AG04450 (cell line): ENCODE measurements at regions not wholly inside any gene's neighbourhood (a gene's known extent, or its start where the extent isn't known, plus 50 kb on each side); places are given as distances from the start of the nearest gene placed in this dataset.

Experiments used
- CTCF ChIA-PET: fragments of 300-600, 350-600 bp; formaldehyde crosslinking; extraction: SDS; loops from one replicate; lab custom pipeline; 2022; ENCODE audit warnings: antibody characterized with exemption, inconsistent platforms; lab: Charles Lee
- POLR2A ChIA-PET: fragments of 350-600 bp; formaldehyde crosslinking; extraction: SDS; loops from one replicate; lab custom pipeline; 2021; ENCODE audit warnings: antibody characterized with exemption, inconsistent platforms; lab: Yijun Ruan, JAX
- DNase-seq: peaks from one replicate; pipeline ENCODE4 v3.0.0-alpha.2; 2011; ENCODE audit warnings: low read depth, low spot score
- H3K27ac ChIP-seq: one replicate; pipeline ENCODE4 v1.5.1; 2012; ENCODE audit warnings: low read depth, low read length, control low read depth
- H3K27me3 ChIP-seq: one replicate; pipeline ENCODE4 v1.6.0; 2012; ENCODE audit warnings: low read length; ENCODE audit not compliant: control insufficient read depth, insufficient read depth
- H3K4me3 ChIP-seq: 2 replicates; pipeline ENCODE4 v1.5.1; 2011; ENCODE audit warnings: mild to moderate bottlenecking, low read depth, low read length, control low read depth
- H3K9me3 ChIP-seq: 2 replicates; pipeline ENCODE4 v1.5.1; 2012; ENCODE audit warnings: low read length; ENCODE audit not compliant: control insufficient read depth, insufficient read depth
- TF ChIP-seq, protein P1 (sequence below): IDR thresholded peaks from 2 replicates; pipeline ENCODE4 v1.5.1; 2011; ENCODE audit warnings: low read depth, low read length, control low read depth, inconsistent platforms

DNA sequence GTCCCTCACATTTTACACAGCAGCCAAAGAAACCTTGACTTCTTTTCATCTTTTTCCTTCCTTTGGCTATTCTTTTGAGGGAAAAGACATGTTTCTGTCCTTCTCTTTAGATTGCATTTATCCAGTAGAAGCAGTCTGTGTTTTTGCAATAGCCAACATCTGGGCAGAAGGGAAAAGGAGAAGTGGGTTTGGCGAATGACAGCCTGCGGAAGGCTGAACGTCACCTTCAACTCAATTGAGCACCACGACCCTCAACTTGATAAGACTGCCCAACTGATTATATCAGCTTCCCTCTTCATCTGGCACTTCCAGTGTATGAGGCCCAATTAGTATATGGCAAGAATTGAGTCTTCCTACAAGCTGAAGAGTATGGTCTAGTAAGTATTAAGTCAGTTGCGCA is 1997.6 kb upstream of the WWC1 start:
- no peaks in the 10 kb centered on the region for H3K27me3 ChIP-seq
- no peak overlapping the region for H3K27ac ChIP-seq
- ChIA-PET CTCF (no interaction called here), POLR2A (no interaction called here)
- H3K4me3 ChIP-seq, result no peak overlapping the region
- TF ChIP-seq, protein P1, sequence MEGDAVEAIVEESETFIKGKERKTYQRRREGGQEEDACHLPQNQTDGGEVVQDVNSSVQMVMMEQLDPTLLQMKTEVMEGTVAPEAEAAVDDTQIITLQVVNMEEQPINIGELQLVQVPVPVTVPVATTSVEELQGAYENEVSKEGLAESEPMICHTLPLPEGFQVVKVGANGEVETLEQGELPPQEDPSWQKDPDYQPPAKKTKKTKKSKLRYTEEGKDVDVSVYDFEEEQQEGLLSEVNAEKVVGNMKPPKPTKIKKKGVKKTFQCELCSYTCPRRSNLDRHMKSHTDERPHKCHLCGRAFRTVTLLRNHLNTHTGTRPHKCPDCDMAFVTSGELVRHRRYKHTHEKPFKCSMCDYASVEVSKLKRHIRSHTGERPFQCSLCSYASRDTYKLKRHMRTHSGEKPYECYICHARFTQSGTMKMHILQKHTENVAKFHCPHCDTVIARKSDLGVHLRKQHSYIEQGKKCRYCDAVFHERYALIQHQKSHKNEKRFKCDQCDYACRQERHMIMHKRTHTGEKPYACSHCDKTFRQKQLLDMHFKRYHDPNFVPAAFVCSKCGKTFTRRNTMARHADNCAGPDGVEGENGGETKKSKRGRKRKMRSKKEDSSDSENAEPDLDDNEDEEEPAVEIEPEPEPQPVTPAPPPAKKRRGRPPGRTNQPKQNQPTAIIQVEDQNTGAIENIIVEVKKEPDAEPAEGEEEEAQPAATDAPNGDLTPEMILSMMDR, result no peak
- H3K9me3 ChIP-seq, result peaks cover 7% of the 10 kb centered on the region; the same call in 1 of the 2 replicates
- no peak for DNase-seq

DNA sequence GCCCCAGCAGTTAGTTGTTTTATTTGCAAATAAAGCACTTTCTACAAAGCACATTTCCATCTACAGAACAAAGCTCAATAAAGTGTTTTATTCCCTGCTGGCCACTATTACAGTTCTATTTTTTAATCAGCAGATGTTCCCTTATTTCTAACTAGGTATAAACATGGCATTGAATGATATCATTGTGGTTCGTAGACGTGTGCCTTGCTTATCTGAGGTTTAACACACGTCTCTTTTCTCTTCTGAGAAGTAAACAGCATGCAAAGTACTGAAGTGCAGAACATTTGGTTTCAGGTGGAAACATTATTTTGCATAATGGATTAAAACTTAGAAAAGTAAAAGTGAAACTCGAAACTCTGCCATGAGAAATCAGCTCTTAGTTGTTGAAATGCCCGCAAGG is 1989.3 kb upstream of the WWC1 start:
- ChIA-PET CTCF (no interaction called here), POLR2A (no interaction called here)
- DNase-seq, result no peak
- Histone ChIP-seq H3K27me3 (no peaks in the 10 kb centered on the region), H3K4me3 (no peak overlapping the region), H3K9me3 (no peaks in the 10 kb centered on the region; the same call in 1 of the 2 replicates), H3K27ac (no peak overlapping the region)
- TF ChIP-seq, protein P1, result no peak

DNA sequence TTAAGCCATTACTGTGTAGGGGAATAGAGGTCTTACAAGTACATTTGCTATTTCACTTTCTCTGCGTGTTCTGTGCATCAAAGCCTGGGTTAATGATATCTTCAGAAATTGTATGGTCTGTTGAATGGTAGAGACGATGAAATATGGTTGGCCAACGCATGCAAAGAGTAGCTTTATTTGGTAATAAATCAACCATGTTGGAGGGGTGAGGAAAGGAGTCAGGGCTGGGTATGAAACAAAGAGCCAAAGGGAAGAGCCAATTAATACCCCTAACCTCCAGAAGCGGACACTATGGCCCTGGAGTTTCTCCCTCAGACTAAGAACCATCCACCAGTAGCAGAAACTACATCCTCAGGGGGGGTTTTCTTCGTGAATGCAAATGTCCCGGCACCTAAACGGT is 1974.0 kb upstream of the WWC1 start:
- no peak overlapping the region for H3K27ac ChIP-seq
- ChIA-PET CTCF (no interaction called here), POLR2A (no interaction called here)
- DNase-seq, result no peak
- no peak overlapping the region for H3K4me3 ChIP-seq
- H3K27me3 ChIP-seq, result no peaks in the 10 kb centered on the region
- TF ChIP-seq, protein P1, result no peak
- peaks cover 8% of the 10 kb centered on the region for H3K9me3 ChIP-seq

DNA sequence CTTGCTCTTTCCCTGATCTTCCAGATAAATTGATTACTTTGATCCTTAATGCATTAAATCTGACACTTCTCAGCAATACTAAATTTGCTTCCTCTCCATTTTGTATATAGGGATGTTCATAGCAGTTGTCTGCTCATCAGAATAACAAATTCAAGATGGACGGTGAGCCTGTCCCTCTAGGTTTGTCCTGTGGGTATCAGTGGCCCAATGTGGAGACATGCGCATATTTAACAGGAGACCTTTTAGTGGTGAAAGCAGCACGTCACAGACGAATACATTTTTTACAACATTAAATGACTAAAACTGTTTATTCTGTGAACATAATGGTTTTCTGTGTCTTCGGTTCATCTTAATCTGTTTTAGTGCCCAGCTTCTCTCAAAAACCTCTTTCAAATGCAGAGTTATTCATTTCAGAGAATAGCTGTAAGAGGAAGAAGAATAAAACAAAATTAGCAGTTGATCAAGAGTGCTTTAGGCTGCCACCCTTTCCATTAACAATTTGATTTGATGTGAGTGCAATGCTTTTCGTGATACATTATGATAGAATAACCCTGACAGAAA is 1970.4 kb upstream of the WWC1 start:
- Histone ChIP-seq H3K27ac (no peak overlapping the region), H3K27me3 (no peaks in the 10 kb centered on the region), H3K9me3 (peaks cover 11% of the 10 kb centered on the region), H3K4me3 (no peak overlapping the region)
- TF ChIP-seq, protein P1, result no peak
- no peak for DNase-seq
- ChIA-PET CTCF (no interaction called here), POLR2A (no interaction called here)

DNA sequence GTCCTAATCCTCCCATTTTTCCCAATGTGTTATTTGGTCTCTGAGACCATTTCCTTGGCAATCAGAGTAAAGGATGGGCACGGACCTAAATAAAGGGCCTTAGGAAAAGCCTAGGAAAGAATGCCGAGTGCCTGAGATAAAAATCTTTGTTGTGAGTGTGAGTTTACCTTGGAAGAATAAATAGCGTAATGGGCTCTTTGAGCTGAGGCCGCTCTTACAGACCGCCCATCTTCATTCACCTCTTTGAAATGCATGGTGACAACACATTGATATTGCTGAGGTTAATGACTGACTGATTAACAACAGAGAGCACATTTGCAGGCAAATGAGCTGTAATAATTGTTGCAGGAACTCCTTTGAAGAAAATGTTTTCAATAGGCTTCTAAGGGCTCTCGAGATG is 1967.1 kb upstream of the WWC1 start:
- TF ChIP-seq, protein P1, result no peak
- H3K4me3 ChIP-seq, result no peak overlapping the region
- CTCF ChIA-PET, result no interaction called here
- H3K9me3 ChIP-seq, result peaks cover 10% of the 10 kb centered on the region
- DNase-seq, result no peak
- POLR2A ChIA-PET, result no interaction called here
- no peaks in the 10 kb centered on the region for H3K27me3 ChIP-seq
- no peak overlapping the region for H3K27ac ChIP-seq
